Kidney epithelial cell (primary cell): ENCODE measurements at regions not wholly inside any gene's neighbourhood (a gene's known extent, or its start where the extent isn't known, plus 50 kb on each side); places are given as distances from the start of the nearest gene placed in this dataset.

Source experiments
- DNase-seq: peaks from one replicate; pipeline ENCODE4 v3.0.0-alpha.2; 2010; ENCODE audit warnings: low read depth
- H3K27me3 ChIP-seq: 2 replicates; pipeline ENCODE4 v1.6.0; 2011; ENCODE audit warnings: low read length; ENCODE audit not compliant: control insufficient read depth, insufficient read depth
- H3K36me3 ChIP-seq: 2 replicates; pipeline ENCODE4 v1.5.1; 2011; ENCODE audit warnings: low read length; ENCODE audit not compliant: control insufficient read depth, insufficient read depth
- H3K4me3 ChIP-seq: 2 replicates; pipeline ENCODE4 v1.5.1; 2011; ENCODE audit warnings: low read depth, mild to moderate bottlenecking, control low read depth, low read length
- CTCF ChIP-seq: IDR thresholded peaks from 2 replicates; pipeline ENCODE4 v1.5.1; 2011; ENCODE audit warnings: mild to moderate bottlenecking, moderate library complexity, low read length, control low read depth, inconsistent platforms; ENCODE audit not compliant: insufficient read depth, poor library complexity, severe bottlenecking

DNA sequence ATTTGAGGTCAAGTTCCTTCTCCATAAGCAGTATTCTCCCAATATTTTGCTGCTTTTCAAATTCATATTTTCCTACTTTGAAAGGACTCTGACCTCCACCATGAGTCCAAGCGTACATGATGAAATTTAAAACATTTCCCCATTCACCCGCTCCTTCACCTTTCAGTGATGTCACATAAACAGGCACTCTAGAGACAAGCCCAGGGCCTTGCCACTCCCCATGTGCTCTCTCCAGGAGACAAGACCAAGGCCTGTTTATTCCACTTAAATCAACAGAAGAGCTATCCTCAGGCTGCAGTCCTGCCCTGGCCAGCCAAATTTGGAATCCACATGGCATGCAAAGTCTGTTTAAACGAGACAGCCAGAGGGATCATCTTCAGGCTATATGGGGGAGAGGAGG lies 161.5 kb downstream of the ARRDC4 start:
- no peak for DNase-seq
- Histone ChIP-seq H3K27me3 (no peaks in the 10 kb centered on the region), H3K4me3 (no peak overlapping the region), H3K36me3 (no peaks in the 10 kb centered on the region)
- TF ChIP-seq CTCF = no peak

GRCh38 chr15:98123297-98123696 lies 162.8 kb downstream of the ARRDC4 start:
- DNase-seq = no peak
- H3K27me3 ChIP-seq = no peaks in the 10 kb centered on the region
- TF ChIP-seq CTCF = no peak

GRCh38 chr15:98123834-98124233 lies 163.3 kb downstream of the ARRDC4 start:
- H3K4me3 ChIP-seq = no peak overlapping the region
- no peak for TF ChIP-seq CTCF
- H3K36me3 ChIP-seq = no peaks in the 10 kb centered on the region
- DNase-seq = no peak
- no peaks in the 10 kb centered on the region for H3K27me3 ChIP-seq

More at GRCh38 chr15:98123297-98123696, 162.8 kb downstream of the ARRDC4 start:
- Histone ChIP-seq H3K4me3 (no peak overlapping the region), H3K36me3 (no peaks in the 10 kb centered on the region)

DNA sequence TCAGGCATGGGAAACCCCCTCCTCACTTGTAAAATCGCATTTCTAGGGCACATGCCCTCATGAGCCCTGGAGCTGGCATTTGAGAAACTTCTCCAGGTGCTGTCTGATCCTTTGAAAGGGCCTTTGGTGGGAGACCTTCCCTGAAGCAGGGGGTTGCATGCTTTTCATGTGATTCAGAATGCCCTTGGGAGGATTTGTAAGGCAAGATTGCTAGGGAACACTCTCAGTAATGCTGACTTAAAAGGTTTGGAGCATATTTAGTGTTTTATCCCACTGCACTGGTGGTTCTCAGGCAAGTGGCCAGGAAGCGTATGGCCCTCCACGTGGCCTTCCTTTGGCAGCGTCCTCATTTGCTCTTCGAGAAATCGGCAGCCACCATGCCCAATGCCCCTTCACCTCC lies 164.1 kb downstream of the ARRDC4 start:
- H3K27me3 ChIP-seq = no peaks in the 10 kb centered on the region
- TF ChIP-seq CTCF = no peak
- no peak for DNase-seq
- H3K36me3 ChIP-seq = no peaks in the 10 kb centered on the region
- no peak overlapping the region for H3K4me3 ChIP-seq

DNA sequence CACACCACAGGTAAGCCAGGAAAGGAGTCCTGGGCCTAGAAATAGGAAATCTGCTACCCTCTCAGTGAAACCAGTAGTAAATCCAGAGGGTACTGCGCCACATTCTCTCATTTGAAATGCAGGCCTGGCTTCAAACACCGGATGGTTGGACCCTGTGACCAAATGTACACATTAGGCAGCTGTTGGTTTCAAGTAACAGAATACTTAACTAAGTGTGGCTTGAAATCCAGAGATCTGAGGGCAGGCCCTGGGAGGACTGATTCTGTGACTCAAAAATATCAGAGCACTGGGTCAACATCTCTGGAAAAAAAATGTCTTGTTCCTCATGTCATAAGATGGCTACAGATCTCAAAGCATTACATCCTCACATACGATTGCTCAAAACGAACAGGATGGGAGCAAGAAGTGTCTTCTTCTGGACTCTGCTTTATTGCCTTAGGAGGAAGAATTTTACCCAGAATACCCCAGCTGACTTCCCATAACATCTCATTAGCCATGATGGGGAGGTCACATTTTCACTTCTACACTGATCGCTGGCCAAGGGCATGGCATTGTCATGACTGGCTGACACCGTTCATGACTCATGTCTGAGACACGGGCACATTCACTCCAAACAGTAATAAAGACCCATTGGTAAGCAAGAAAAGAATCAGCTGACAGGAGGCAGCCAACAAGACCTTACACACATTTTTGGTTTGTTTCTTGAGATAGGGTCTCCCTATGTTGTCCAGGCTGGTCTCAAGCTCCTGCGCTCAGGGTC lies 166.0 kb downstream of the ARRDC4 start:
- no peak for TF ChIP-seq CTCF
- DNase-seq = no peak
- Histone ChIP-seq H3K4me3 (no peak overlapping the region), H3K27me3 (no peaks in the 10 kb centered on the region), H3K36me3 (no peaks in the 10 kb centered on the region)

GRCh38 chr15:98127586-98127985 lies 167.1 kb downstream of the ARRDC4 start:
- Histone ChIP-seq H3K27me3 (no peaks in the 10 kb centered on the region), H3K4me3 (no peak overlapping the region), H3K36me3 (no peaks in the 10 kb centered on the region)
- no peak for TF ChIP-seq CTCF
- DNase-seq = no peak
